ENCODE measurements at regions not wholly inside any gene's neighbourhood (a gene's known extent, or its start where the extent isn't known, plus 50 kb on each side); places are given as distances from the start of the nearest gene placed in this dataset.

DNA sequence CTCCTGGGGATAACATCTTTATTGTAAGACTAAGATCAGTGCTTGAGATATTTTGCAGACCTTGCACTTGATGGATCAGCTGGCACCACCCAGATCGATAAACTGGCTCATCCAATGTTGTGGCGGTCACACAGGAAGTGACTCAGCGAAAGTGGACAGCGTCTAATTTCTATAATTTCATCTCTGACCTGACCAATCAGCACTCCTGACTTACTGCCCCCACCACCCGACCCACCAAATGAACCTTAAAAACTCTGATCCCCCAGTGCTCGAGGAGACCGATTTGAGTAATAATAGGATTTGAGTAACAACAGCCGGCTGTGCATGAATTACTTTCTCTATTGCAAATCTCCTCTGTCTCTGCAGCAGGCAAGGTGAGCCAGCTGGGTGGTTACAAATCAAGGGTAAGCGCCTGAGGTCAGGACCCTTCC lies 62.7 kb upstream of the RNU6-1 start:
- TF ChIP-seq EZH2 (IDR thresholded peaks at IDR 0.05) (no peak), CTCF (IDR thresholded peaks at IDR 0.05) (no peak)
